Sigmoid colon (tissue), 6 donors: ENCODE measurements at regions not wholly inside any gene's neighbourhood (a gene's known extent, or its start where the extent isn't known, plus 50 kb on each side); places are given as distances from the start of the nearest gene placed in this dataset.

Experiments
- DNase-seq: peaks from one replicate; pipeline ENCODE4 v3.0.0-alpha.2; 2019
- H3K27ac ChIP-seq, 4 donors: fragments of 200-600 bp; sonication (generic); one replicate each; pipeline ENCODE4 v1.5.1; 2016 to 2019; ENCODE audit warnings: mild to moderate bottlenecking in 1 of 4
- H3K27me3 ChIP-seq, 3 donors: fragments of 200-600 bp; sonication (generic); one replicate each; pipeline ENCODE4 v1.5.1; 2019; ENCODE audit warnings: mild to moderate bottlenecking in 1 of 3
- H3K36me3 ChIP-seq, 4 donors: fragments of 200-600 bp; sonication (generic); one replicate each; pipeline ENCODE4 v1.5.1; 2016 to 2019
- H3K4me1 ChIP-seq, 4 donors: fragments of 200-600 bp; sonication (generic); one replicate each; pipeline ENCODE4 v1.5.1; 2017 to 2019
- H3K4me3 ChIP-seq, 4 donors: fragments of 200-600 bp; sonication (generic); one replicate each; pipeline ENCODE4 v1.5.1; 2017 to 2019; ENCODE audit warnings: mild to moderate bottlenecking in 2 of 4, moderate library complexity in 1 of 4
- H3K9me3 ChIP-seq, 4 donors: fragments of 200-600 bp in 3 of 4; sonication (generic) in 3 of 4; one replicate each; pipeline versions ENCODE4 v1.5.1 to v1.6.1; 2013 to 2019
- CTCF ChIP-seq, 4 experiments: fragments of 450-650 bp in 3 of 4; fragments of 200-600 bp in 1 of 4; IDR thresholded peaks; one replicate each; pipeline ENCODE4 v1.5.1; 2016 to 2019; ENCODE audit warnings: antibody characterized with exemption in 4 of 4, mild to moderate bottlenecking in 3 of 4, moderate library complexity in 2 of 4
- EP300 ChIP-seq, 4 donors: sonication (generic); formaldehyde crosslinking; IDR thresholded peaks; one replicate each; pipeline ENCODE4 v1.6.1; 2017; ENCODE audit warnings: antibody characterized with exemption in 4 of 4
- POLR2A ChIP-seq, 2 donors: fragments of 450-650 bp; IDR thresholded peaks; one replicate each; pipeline ENCODE4 v1.6.1; 2016; ENCODE audit warnings: antibody characterized with exemption in 2 of 2, mild to moderate bottlenecking in 2 of 2, moderate library complexity in 2 of 2
- POLR2AphosphoS5 ChIP-seq, 4 donors: sonication (generic); formaldehyde crosslinking; IDR thresholded peaks; one replicate each; pipeline ENCODE4 v1.6.1; 2017; ENCODE audit warnings: antibody characterized with exemption in 4 of 4
- WGBS, 2 donors: extraction: QIAGEN DNeasy Blood & Tissue Kit; methylation state at CpG; one replicate each; pipeline ENCODE4 v1.1.7; 2013; 5-methylcytosine and 5-hydroxymethylcytosine counted together
- intact Hi-C: fragments of 100-400 bp; cut with DNase I; formaldehyde crosslinking; loops from one replicate; pipeline ENCODE4 v1.15.1; 2023
- donor health status: healthy with polysubstance abuse.
- donor health status: healthy.

DNA sequence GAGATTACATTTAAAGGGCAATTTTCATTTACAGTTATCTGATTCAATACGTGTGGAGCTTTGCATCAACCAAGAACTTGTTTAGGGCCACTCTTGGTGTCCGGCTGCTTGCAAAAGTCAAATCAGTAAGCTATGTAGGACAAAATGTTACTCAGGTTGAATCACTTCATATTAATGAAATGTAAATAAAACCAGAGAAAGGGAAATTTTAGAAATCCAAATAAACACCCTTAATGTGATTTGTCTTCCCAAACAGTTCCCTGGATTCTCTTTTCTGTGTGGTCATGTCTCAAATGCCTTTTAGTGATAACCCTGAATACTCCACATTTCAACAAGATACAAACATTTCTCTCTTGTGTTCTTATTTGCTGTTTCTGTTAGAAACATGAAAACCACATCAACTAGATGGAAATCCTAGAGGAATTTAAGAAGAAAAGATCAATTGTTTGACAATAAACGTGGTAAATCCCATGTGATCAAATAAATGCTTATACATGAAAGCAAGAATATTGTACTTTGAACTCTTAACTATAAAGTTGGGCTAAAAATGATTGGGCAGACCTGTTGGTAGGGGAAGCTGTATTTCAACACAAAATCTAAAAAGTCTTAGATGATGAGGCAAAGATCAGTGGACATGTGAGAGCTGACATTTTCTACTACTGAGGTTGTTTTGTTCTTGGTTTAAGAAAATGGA is 101.3 kb downstream of the CDC42EP3 start:
- peaks cover 0 to 46% (median 43%) of the 10 kb centered on the region in 4 donors for H3K4me1 ChIP-seq
- intact Hi-C loops, result no loop called here

GRCh38 chr2:37570773-37571586 is 100.5 kb downstream of the CDC42EP3 start:
- H3K27me3 ChIP-seq, result no peaks in the 10 kb centered on the region
- H3K4me3 ChIP-seq, result no peak overlapping the region
- no peak for DNase-seq
- 40 to 65% methylated on average over 6 of the region's 6 CpGs for WGBS, 2 donors
- TF ChIP-seq EP300 (IDR thresholded peaks at IDR 0.05), result no peak
- peak in 1 of 4 donors; percentile 38 for TF ChIP-seq POLR2AphosphoS5 (IDR thresholded peaks at IDR 0.05)
- H3K27ac ChIP-seq, result peak overlapping the region; percentile 6 to 68 (median 54)
- no peaks in the 10 kb centered on the region for H3K9me3 ChIP-seq
- H3K36me3 ChIP-seq, result no peaks in the 10 kb centered on the region
- intact Hi-C loops, result no loop called here
- peaks cover 0 to 46% (median 43%) of the 10 kb centered on the region in 4 donors for H3K4me1 ChIP-seq

More for the DNA sequence above, 101.3 kb downstream of the CDC42EP3 start:
- peak overlapping the region; percentile 57 to 68 (median 60) for H3K27ac ChIP-seq
- WGBS, 2 donors, result 44 to 69% methylated on average over 3 of the region's 3 CpGs
- no peak for DNase-seq
- H3K27me3 ChIP-seq, result no peaks in the 10 kb centered on the region
- TF ChIP-seq POLR2AphosphoS5 (IDR thresholded peaks at IDR 0.05) (no peak), CTCF (IDR thresholded peaks at IDR 0.05) (no peak), EP300 (IDR thresholded peaks at IDR 0.05) (no peak), POLR2A (IDR thresholded peaks at IDR 0.05) (no peak)
- no peak overlapping the region for H3K4me3 ChIP-seq
- H3K9me3 ChIP-seq, result no peaks in the 10 kb centered on the region
- no peaks in the 10 kb centered on the region for H3K36me3 ChIP-seq

- peaks cover 0 to 46% (median 41%) of the 10 kb centered on the region in 4 donors for H3K4me1 ChIP-seq
- peak overlapping the region in 3 of 4 donors; percentile 48 to 68 (median 60) for H3K27ac ChIP-seq
- no peak overlapping the region for H3K4me3 ChIP-seq
- intact Hi-C loops, result no loop called here
- no peaks in the 10 kb centered on the region for H3K9me3 ChIP-seq
- WGBS, 2 donors, result 90 to 91% methylated on average over 7 of the region's 7 CpGs
- H3K27me3 ChIP-seq, result no peaks in the 10 kb centered on the region
- H3K36me3 ChIP-seq, result no peaks in the 10 kb centered on the region
- no peak for DNase-seq
- TF ChIP-seq CTCF (IDR thresholded peaks at IDR 0.05), result no peak
- no peak for TF ChIP-seq POLR2AphosphoS5 (IDR thresholded peaks at IDR 0.05)
- no peak for TF ChIP-seq POLR2A (IDR thresholded peaks at IDR 0.05)
These were observed 99.8 kb downstream of the CDC42EP3 start for GRCh38 chr2:37571587-37572136.

DNA sequence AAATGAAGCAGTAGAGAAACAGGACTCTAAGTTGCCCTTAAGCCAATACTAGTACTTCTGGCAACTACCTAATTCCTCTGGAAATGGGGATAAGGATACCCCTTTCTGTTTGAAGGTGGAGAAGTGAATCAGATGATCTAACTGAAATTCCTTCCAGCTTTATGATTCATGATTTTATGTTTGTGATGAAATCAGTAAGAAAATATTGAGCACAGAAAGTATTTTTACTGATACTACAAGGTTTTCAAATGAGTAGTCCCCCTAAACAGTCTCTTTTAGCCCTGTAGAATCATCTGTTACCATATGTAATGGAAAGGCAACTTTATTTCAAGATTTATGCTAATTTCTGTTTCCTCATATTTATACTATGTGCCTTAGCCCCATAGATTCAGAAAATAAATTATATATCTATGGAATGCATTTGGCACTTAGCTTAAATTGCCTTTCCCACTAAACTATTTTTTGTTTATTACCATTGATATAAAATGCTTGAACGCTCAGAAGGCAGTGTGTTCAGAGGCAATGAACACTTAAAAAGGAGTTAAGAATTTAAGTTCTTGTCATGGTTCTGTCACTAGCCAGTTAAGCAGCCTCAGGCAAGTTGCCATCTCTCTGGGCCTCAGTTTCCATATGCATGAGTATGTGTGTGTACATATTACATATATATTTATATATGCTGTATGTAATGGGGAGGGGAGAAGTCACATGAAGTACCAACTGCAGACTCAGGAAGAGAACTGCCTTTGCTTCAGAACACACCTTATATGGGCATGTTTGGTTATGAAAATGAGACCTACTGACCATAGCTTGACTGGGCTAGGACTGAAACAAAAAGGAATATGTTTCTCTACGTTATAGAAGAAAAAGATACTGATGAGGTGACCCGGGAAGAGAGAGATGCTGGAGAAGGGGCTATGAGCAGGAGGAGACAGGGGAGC is 97.7 kb downstream of the CDC42EP3 start:
- WGBS, 2 donors, result 46 to 65% methylated on average over 3 of the region's 3 CpGs
- H3K4me1 ChIP-seq, result peaks cover 0 to 46% (median 41%) of the 10 kb centered on the region in 4 donors
- H3K27me3 ChIP-seq, result no peaks in the 10 kb centered on the region
- peak overlapping the region in 2 of 4 donors; percentile 38 to 48 for H3K27ac ChIP-seq
- no peaks in the 10 kb centered on the region for H3K36me3 ChIP-seq
- TF ChIP-seq POLR2AphosphoS5 (IDR thresholded peaks at IDR 0.05), result no peak
- TF ChIP-seq CTCF (IDR thresholded peaks at IDR 0.05), result no peak
- TF ChIP-seq EP300 (IDR thresholded peaks at IDR 0.05), result no peak
- TF ChIP-seq POLR2A (IDR thresholded peaks at IDR 0.05), result no peak
- no peak for DNase-seq
- no peak overlapping the region for H3K4me3 ChIP-seq
- intact Hi-C loops, result no loop called here
- no peaks in the 10 kb centered on the region for H3K9me3 ChIP-seq
